ENCODE measurements at regions not wholly inside any gene's neighbourhood (a gene's known extent, or its start where the extent isn't known, plus 50 kb on each side); places are given as distances from the start of the nearest gene placed in this dataset.

DNA sequence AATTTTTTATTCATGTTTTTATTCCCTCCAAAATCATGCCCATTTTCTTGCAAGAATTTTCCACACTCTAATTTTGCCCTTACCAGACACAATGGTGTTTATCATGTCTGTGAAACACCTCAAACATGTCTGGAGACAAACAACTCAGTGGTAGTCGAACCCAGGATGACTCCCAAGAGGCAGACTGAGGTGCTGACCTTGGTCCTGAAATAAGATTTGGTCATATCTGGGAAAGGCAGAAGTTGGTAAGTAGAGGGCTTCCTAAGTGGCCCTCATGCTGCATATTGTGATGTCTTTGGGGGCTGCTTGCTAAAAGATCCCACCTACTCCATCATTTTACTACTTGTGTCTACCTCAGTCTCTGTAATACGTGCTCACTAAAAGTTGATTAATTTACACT is 369.4 kb upstream of the ISX start:
- no peak overlapping the region for H3K27ac ChIP-seq
- H3K4me1 ChIP-seq, result no peaks in the 10 kb centered on the region
- no peak overlapping the region for H3K4me3 ChIP-seq (replicated peaks in 1 of 3)
- no peaks in the 10 kb centered on the region for H3K36me3 ChIP-seq
- intact Hi-C loops (cut with DNase I), result no loop called here
- TF ChIP-seq POLR2A (IDR thresholded peaks at IDR 0.05), result no peak
- TF ChIP-seq, protein P1, sequence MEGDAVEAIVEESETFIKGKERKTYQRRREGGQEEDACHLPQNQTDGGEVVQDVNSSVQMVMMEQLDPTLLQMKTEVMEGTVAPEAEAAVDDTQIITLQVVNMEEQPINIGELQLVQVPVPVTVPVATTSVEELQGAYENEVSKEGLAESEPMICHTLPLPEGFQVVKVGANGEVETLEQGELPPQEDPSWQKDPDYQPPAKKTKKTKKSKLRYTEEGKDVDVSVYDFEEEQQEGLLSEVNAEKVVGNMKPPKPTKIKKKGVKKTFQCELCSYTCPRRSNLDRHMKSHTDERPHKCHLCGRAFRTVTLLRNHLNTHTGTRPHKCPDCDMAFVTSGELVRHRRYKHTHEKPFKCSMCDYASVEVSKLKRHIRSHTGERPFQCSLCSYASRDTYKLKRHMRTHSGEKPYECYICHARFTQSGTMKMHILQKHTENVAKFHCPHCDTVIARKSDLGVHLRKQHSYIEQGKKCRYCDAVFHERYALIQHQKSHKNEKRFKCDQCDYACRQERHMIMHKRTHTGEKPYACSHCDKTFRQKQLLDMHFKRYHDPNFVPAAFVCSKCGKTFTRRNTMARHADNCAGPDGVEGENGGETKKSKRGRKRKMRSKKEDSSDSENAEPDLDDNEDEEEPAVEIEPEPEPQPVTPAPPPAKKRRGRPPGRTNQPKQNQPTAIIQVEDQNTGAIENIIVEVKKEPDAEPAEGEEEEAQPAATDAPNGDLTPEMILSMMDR (IDR thresholded peaks at IDR 0.05), result no peak
- no peaks in the 10 kb centered on the region for H3K9me3 ChIP-seq
- no peaks in the 10 kb centered on the region for H3K27me3 ChIP-seq
- 17 to 27% methylated on average over 2 of the region's 2 CpGs for WGBS, 2 donors
- DNase-seq, result no peak

DNA sequence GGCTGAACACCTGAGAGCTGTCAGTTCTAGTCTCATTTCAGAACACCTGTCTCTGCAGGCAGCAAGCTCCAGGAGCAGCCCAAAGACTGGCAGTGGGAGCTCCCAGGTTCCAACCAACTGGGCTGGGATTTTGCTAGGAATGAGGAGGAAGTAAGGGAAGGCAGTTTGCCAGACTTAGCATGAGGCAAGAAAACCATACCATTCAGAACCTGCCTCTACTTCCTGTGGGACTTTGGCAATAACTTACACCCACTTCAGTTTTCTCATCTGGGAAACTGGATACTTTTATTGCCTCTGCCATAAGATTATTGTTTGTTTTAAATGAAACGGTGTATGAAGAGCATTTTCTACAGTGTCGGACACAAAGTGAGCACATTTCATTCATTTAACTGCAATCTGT is 363.7 kb upstream of the ISX start:
- Histone ChIP-seq H3K27ac (no peak overlapping the region), H3K4me3 (replicated peaks in 1 of 3) (no peak overlapping the region), H3K9me3 (no peaks in the 10 kb centered on the region), H3K4me1 (no peaks in the 10 kb centered on the region), H3K27me3 (no peaks in the 10 kb centered on the region), H3K36me3 (no peaks in the 10 kb centered on the region)
- TF ChIP-seq POLR2A (IDR thresholded peaks at IDR 0.05), result no peak
- TF ChIP-seq, protein P1 (IDR thresholded peaks at IDR 0.05), result no peak
- intact Hi-C loops (cut with DNase I), result no loop called here
- WGBS, 2 donors, result 88 to 89% methylated on average over 2 of the region's 2 CpGs
- DNase-seq, result no peak

DNA sequence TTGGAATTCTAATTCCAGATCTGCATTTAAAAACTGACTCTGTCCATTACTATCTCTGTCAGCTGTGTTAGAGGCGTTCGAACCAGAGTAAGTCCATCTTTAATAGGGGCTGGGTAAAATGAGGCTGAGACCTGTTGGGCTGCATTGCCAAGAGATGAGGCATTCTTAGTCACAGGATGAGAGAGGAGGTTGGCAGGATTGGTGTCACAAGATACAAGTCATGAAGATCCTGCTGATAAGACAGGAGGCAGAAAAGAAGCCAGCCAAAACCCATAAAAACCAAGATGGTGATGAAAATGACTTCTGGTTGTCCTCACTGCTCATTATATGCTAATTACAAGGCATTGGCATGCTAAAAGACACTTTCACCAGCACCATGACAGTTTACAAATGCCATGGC is 356.3 kb upstream of the ISX start:
- Histone ChIP-seq H3K27me3 (no peaks in the 10 kb centered on the region), H3K4me3 (replicated peaks in 1 of 3) (no peak overlapping the region), H3K9me3 (no peaks in the 10 kb centered on the region), H3K4me1 (no peaks in the 10 kb centered on the region), H3K27ac (no peak overlapping the region), H3K36me3 (no peaks in the 10 kb centered on the region)
- TF ChIP-seq POLR2A (IDR thresholded peaks at IDR 0.05), result no peak
- TF ChIP-seq, protein P1 (IDR thresholded peaks at IDR 0.05), result no peak
- intact Hi-C loops (cut with DNase I), result no loop called here
- no peak for DNase-seq
- WGBS, 2 donors, result 87 to 91% methylated on average over 2 of the region's 2 CpGs

DNA sequence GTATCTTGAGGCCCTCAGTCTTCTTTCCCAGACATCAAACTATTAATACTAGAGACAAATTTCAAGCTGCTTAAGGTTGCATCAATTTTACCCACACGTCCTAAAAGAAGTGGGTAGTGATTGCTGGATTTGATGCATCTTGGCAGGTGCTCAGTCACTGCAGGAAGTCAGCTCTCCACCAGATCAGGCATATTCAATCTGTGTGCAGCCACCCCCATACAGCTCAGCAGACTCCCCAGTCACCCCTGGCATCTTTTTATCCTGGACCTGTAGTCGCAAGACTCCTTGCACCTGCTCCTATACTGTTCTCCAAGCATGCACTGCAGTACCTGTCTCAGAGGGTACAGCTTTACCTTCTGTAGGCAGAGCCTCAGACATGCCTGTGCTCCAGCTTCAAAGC is 343.1 kb upstream of the ISX start:
- intact Hi-C loops (cut with DNase I), result no loop called here
- 14 to 24% methylated on average over 2 of the region's 2 CpGs for WGBS, 2 donors
- TF ChIP-seq POLR2A (IDR thresholded peaks at IDR 0.05), result no peak
- TF ChIP-seq, protein P1 (IDR thresholded peaks at IDR 0.05), result no peak

DNA sequence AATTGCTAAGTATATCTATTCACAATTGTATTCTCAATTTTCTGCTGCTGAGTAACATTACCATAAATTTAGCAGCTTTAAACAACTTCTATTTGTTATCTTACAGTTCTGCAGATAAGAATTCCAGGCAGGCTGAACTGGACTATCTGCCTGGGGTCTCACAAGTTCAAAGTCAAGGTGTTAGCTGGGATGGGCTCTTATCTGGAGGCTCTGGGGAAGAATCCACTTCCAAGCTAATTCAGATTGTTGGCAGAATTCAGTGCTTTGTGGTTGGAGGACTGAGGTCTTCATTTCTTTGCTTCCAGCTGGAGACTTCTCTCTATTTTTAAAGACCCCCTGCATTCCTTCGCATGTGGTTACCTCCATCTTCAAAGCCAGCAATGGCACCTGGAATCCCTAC is 329.9 kb upstream of the ISX start:
- no peak overlapping the region for H3K27ac ChIP-seq
- H3K36me3 ChIP-seq, result no peaks in the 10 kb centered on the region
- whole genome bisulfite sequencing, 2 donors, result 89% methylated on average over 1 of the region's 1 CpG
- H3K27me3 ChIP-seq, result no peaks in the 10 kb centered on the region
- no peaks in the 10 kb centered on the region for H3K4me1 ChIP-seq
- no peak for DNase-seq
- H3K4me3 ChIP-seq (replicated peaks in 1 of 3), result no peak overlapping the region
- TF ChIP-seq POLR2A (IDR thresholded peaks at IDR 0.05), result no peak
- TF ChIP-seq, protein P1 (IDR thresholded peaks at IDR 0.05), result no peak
- intact Hi-C loops (cut with DNase I), result no loop called here
- H3K9me3 ChIP-seq, result no peaks in the 10 kb centered on the region

More for the DNA sequence above, 343.1 kb upstream of the ISX start:
- H3K36me3 ChIP-seq, result no peaks in the 10 kb centered on the region
- H3K27me3 ChIP-seq, result no peaks in the 10 kb centered on the region
- no peak overlapping the region for H3K27ac ChIP-seq
- no peak overlapping the region for H3K4me3 ChIP-seq (replicated peaks in 1 of 3)
- H3K4me1 ChIP-seq, result no peaks in the 10 kb centered on the region
- no peaks in the 10 kb centered on the region for H3K9me3 ChIP-seq
- DNase-seq, result no peak

All from thyroid gland (tissue), 4 donors.